GM21381 (cell line): ENCODE measurements at regions not wholly inside any gene's neighbourhood (a gene's known extent, or its start where the extent isn't known, plus 50 kb on each side); places are given as distances from the start of the nearest gene placed in this dataset.
A peak's percentile ranks its signal among the peaks of the same experiment; 100 is the strongest.
"Not testable (repeated sequence)": the region's sequence is repeated elsewhere in the genome, so short reads cannot be mapped to it uniquely, and the experiment has no call there.

Source experiments
- ATAC-seq: cut with Tn5 transposase; IDR thresholded peaks from one replicate; pipeline ENCODE4 v1.9.1; 2021; ENCODE audit warnings: mild to moderate bottlenecking, moderate library complexity; ENCODE audit not compliant: unreplicated experiment

DNA sequence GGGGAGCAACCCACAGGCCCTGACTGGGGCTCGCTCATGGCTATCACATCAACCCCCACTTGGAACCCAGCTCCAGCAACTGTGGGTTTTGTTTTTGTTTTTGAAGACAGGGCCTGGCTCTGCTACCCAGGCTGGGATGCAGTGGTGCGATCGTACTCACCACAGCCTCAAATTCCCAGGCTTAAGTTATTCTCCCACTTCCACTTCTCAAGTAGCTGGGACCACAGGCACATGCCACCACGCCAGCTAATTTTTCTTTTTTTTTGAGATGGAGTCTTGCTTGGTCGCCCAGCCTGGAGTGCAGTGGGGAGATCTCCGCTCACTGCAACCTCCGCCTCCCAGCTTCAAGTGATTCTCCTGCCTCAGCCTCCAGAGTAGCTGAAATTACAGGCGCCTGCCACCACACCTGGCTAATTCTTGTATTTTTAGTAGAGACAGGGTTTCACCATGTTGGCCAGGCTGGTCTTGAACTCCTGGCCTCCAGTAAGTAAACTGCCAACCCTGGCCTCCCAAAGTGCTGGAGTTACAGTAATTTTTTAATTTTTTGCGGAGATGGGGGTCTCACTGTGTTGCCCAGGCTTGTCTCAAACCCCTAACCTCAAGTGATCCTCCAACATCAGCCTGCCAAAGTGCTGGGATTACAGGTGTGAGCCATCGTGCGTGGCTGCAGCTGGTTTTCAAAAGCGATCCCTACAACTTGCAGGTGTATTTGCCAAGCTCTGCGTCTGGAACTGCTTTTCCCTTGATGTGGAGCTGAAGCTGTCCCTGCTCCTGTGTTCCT lies 228.7 kb downstream of the SKIDA1 start:
- no peak for ATAC-seq

DNA sequence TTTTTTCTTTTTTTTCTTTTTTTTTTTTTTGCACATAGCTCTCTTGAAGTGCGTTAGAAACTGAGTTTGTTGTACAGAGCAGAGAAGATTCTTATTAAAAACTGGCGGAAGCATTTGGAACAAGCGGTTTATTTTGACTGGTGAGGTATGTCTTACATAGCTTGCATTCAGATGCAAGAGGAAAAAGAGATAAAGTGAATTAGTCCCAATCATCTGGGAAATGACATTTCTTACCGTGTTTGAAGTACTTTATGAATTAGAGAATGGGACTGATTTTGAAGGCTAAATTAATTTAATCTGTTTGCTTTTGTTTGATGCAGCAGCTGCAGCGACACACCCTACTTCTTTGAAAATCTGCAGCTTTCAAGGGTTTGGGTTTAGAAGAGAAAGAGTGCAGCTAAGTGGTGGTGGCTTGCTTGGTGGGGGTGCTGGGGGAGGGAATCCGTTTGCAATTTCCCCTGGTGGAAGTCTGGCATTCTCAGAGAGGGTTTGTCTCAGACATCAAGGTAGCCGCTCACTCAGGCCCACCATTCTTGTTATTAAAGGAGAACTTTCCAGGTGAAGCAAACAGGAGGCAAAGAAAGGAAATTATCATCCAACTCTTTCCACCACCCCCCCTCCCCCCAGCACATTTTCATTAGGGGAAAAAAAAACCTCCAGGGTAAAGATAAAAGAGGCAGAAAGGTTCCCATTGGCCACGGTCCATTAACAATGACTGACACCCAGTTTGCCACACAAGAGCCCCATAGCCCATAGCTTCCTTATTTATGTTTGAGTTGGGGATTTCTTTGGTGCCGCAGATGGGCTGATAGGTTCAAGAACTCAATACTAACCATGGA lies 231.7 kb downstream of the SKIDA1 start:
- ATAC-seq: no peak

DNA sequence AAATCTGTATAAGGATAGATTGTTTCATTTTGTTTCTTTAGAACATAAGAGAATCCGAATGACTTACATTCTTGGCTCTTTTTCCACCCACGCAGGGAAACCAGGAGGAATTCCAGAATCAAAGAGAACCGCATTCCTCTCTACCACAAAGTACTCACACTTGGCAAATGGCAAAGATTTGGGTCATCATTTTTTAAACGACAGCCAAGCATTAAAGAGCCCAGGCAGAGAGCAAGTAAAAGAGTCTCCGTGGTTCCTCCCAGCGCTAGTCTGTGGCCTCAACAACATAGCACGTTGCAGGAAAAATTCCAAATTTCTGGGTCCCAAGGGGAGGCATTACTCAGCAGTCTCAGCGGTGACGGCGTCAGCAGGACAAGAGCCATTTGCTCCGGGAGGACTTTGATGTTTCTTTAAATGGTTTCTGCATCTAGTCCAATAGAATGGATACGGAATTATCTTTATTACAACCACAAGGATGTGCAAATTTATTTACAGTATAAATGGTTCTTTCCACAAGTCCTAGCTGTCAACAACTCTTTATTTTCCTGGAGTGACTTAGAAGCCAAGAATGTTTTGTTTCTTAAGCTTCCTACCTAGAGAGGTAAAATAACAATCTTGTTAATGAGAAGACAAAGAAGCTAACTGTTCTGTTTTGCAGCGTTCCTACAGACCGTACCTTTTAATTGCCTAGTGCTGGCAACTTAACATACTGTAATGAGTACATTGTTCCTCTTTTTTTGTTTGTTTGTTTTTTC lies 232.5 kb downstream of the SKIDA1 start:
- no peak for ATAC-seq

DNA sequence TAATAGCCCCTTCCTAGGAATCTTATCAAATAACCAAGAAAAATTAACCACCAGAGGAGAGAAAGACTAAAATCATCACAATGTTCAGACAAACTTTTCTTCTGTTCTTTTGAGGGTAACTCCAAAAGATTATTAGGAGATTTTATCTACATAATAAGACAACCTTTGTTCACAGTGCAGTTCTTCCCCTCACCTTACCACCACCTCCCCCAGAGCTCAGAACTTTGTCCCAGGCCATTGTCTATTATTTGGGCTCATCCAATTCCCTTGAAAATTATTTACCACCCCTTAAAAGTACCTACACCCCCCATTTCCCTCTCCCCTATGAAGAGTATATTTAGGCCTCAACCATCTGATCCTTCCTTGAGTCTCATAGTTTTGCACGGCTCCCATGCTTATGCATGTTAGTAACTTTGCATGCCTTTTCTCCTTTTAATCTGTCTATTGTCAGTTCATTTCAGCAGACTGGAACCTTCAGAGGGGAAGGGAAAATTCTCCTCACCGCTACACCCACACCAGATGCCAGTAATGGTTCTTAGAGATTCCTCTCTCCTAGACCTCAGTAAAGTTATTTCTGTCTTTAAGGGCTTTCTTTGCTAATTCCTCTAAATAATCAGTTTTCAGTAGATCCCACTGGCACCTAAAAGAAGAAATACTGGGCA lies 234.9 kb downstream of the SKIDA1 start:
- ATAC-seq: no peak

DNA sequence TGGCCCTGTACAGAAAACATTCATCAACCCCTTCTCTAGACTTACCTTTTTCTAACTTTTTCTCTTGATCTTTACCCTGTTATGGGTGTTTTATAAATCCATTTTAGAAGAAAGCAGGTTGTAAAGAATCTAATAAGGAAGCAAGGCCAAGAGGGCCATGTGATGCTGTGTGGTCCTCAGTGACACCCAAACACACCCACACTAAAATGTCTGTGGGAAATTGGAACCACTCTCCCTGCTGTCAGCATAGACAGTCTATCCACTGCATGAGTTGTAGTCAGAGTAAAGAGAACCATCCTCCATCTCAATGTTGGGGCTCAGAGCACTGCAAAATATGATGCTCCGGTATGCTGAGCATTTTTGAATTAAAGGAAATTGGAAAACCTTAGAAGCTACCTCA lies 235.5 kb downstream of the SKIDA1 start:
- ATAC-seq: no peak

DNA sequence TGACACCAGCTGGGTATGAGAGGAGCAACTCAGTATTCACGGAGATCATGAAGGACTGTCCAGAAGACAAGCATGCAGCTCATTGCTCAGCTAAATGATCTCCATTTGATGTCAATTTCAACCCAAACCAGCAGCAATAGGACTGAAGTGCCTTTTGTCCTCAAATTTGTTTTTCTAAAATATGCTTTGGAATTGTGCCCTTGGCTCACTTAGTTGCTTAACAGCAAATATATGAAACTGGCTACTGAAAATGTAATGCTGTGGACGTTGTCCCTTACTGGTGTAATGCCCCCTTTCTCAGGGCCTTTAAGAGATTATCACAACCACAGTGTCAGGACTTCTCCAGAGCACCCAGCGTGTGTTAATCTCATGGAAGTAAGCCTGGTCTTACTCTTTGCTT lies 236.2 kb downstream of the SKIDA1 start:
- ATAC-seq: no peak

DNA sequence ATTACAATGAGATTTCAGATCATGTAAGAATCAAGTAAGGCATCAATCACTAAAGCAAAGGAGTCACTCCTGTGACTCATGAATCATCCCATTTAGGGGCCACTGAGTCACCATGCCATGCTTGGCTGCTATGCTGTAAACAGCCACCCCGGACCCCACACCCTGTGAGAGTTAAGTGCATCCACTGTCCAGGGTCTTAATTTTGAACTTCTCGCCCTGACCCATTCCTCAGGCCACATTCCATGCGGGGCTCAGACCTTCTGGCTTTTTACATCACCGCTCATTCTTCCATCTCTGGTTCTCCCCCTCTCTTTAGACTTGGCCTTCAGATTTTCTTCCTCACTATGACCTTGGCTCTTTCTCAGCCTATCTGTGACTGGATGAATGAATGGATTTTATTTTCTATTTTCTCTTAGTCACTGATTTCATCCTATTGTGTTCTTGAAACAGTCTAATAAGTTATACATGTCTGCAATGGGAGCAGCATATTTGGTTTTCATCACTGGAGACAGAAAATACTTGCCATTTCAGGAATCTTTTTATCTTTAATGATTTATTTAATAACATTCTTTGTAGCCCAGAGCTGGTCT lies 239.6 kb downstream of the SKIDA1 start:
- no peak for ATAC-seq

DNA sequence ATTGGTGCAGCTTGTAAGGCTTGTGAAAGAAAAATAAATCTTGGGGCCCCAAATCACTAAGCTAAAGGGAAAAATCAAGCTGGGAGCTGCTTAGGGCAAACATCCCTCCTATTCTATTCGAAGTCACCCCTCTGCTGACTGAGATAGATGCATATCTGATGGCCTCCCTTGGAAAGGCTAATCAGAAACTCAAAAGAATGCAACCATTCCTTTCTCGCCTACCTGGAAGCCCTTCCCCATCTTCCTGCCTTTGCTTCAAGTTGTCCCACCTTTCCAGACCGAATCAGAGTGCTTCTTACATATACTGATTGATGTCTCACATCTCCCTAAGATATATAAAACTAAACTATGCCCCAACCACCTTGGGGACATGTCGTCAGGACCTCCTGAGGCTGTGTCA lies 240.3 kb downstream of the SKIDA1 start:
- ATAC-seq: no peak

DNA sequence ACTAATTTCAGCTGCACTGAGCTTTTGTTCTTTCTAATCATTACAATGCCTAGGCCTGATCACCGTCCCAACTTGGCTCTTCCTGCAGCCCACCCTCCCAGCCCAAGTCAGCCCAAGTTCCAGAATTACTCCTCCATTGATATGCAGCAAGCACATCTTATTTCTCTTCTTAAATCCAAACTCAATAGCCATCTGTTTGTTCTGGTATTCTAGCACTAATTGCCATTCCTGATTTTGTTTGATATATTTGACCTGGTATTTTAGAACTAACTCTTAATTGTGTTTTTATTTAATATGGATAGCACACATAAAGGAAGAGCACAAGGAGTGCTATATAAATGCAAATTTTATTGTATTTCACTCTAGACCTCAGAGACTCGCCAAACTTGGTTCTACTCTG lies 241.2 kb downstream of the SKIDA1 start:
- ATAC-seq: no peak

DNA sequence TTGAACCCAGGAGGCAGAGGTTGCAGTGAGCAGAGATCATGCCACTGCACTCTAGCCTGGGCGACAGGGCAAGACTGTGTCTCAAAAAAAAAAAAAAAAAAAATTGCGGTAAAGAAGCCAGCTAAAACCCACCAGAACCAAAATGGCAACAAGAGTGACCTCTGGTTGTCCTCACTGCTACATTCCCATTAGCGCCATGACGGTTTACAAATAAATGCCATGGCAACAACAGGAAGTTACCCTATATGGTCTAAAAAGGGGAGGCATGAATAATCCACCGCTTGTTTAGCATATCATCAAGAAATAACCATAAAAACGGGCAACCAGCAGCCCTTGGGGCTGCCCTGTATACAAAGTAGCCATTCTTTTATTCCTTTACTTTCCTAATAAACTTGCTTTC lies 242.4 kb downstream of the SKIDA1 start:
- not testable (repeated sequence) for ATAC-seq

DNA sequence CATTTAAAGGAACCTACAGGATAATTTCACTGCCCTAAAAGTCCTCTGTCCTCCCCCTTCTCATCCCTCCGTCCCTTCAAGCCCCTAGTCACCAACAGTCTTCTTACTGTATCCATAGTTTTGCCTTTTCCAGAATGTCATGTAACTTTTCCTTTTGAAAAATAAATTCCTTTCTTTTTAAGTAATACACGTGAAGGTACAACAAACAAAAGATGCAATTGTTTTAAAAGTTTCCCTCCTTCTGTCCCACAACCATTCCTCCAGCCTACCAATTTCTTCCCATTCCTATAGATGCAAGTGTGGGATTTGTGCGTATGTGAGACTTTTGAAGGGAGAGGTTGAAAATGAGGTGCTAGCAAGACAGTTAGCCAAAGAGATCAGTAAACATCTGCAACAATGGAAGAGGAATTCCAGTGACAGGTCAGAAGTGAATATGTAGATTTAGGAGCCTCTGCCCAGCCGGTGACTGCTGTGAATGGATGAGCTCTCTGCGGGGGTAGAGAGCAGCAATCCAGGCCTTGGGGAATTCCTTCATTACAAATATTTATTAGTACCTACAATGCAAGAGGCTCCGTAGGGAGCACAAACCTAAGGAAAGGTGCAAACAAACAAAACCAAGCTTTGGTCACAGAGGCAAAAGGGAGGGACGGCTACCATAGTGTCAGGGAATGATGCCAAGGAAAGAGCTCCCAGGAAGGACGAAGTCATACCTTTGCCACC lies 243.6 kb downstream of the SKIDA1 start:
- no peak for ATAC-seq

DNA sequence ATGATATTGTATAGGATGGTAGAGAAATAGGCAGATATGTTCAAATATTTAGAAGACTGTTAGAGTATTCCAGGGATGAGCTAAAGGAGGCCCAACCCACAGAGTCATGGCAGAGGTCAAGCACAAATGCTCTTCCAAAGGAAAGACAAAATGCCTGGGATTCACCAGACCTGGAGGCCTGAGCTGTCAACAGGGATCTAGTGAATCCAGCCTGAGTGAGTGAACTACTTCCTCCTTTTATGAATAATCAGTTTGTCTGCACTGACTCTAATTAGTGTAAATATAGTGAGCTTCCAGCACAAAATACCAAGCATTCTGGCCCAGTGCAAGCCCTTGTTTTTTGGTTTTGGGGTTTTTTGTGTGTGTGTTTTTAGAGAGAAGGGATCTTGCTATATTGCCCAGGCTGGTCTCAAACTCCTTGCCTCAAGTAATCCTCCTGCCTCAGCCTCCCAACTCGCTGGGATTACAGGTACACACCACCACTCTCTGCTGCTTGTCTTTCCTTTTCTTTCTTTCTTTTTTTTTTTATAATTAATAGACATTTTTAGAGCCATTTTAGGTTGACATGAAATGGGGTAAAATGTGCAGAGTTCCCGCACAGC lies 244.4 kb downstream of the SKIDA1 start:
- no peak for ATAC-seq

DNA sequence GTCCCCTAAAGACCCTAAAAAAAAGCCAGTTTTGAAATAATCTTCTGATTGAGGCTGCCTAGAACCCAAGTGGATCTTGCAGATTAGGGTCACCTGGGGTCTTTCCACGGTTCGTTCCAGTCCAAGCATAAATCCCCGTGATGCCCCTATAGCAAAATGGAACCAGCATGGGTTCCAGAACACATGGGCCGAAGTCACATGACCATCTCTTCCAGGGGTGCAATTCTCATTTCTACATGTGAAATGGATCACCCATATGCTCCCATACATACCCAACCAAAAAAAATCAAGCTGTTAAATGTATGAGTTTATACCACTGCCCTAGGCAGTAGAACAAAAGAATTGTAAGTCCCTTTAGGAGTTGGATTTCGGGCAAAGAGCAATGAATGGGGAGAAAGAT lies 245.4 kb downstream of the SKIDA1 start:
- no peak for ATAC-seq

DNA sequence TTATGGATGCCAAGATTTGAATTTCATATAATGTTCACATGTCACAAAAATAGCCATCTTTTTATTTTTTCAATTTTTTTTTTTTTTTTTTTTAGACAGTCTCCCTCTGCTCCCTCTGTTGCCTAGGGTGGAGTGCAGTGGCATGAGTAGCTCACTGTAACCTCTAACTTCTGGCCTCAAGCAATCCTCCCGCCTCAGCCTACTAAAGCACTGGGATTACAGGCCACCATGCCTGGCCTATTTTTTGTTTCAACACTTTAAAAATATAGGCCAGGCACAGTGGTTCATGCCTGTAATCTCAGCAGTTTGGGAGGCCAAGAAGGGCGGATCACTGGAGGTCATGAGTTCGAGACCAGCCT lies 246.3 kb downstream of the SKIDA1 start:
- no peak for ATAC-seq

DNA sequence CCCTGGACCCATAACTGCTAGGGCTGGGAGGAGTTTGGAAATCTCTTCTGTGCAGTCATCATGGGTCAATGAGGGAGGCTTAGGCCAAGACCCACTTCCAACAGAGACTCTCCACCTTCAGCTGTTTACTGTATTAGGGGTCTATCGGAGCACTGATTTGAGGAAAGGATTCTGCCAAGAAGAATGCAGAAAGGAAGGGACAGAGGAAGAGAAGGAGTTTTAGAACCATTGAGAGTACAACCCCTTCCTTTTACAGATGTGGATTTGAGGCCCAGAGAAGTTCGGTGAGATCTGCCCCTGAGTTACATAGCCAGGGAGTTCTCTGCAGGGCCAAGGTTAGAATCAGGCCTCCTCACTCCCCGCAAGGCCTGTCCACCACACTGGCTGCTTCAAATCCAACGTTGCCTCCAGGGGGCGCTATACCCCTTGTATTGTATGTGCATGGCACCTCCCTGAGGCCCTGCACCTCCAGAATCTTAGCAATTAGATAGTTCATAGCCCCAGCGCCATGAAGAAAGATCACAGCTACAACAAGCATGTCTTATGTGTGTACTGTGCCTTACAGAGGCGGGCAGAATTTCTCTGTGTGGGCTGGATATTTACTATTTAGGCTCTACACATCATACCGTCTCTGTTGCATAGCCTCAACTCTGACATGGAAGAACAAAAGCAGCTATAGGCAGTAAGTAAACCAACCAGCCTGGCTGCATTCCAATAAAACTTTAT lies 246.8 kb downstream of the SKIDA1 start:
- peak; percentile 90 for ATAC-seq

DNA sequence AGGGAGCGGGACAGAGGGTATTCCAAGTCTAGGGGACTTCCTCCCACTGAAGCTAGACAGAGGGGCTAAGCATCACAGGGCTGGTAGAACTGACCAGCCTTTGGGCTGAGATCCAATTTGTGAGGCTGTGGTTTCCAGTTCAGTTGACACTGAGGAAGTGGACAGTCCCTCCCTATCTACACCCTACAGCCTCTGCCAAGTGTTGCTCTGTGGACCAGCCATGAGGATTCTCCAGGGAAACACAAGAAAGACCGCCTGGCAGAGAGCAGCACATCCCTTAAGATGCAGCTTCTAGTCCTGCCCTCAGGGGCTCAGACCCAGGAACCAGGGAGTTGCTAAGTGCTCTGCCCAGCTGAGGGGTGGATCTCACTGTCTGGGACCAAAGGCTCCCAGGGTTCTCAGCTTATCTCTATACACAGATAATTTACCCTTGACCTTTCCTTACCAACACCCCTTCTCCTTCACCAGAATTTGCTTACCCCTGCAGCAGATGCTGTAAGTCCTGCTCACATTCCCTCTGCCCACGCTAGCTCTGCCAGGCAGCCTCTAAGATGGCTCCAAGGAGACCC lies 252.0 kb downstream of the SKIDA1 start:
- no peak for ATAC-seq

DNA sequence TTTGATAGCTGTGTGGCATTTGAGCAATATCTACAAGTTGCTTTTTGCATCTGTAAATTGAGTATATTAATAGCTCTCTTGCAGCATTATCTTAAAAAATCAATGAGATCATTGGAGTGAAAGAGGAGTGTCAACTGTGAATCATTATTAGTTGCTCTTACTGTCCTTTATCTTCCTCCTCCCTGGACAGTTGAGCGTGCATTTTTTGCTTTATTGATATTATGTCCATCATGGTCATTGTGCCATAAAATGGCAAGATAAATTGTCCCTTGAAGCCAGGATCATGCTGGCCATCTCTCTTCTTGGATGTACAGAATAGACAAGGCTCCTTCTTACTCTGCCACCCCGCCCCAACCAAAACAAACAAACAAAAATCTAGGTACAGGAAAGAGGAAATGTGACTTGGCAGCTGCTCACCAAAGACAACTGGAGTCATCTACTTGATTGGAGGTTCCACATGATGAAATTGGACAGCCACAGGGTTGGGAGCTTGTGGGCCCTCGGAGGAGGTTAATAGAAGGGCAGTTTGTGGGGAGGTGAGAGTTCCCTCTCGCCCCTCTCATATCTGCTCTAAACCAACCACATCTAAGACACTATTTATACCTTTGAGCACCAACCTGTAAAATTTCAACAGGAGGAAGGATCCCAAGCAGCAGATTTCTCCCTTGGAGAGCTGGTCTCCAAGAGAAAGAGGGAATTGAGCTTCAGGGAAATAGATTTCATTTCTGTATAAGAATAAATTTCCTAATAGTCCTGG lies 252.7 kb downstream of the SKIDA1 start:
- ATAC-seq: no peak

DNA sequence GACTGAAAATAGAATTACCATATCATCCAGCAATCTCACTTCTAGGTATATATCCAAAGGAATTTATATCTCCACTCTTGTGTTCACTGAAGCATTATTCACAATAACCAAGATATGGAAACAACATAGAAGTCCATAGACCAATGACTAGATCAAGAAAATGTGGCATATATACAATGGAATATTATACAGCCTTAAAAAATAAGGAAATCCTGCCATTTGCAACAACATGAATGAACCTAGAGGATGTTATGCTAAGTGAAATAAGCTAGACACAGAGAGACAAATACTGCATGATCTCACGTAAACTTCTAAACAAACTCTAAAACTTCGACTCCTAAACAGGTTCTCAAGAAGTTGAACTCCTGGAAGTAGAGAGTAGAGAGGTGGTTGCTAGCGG lies 254.5 kb downstream of the SKIDA1 start:
- ATAC-seq: no peak
